HepG2 (cell line): ENCODE measurements at regions not wholly inside any gene's neighbourhood (a gene's known extent, or its start where the extent isn't known, plus 50 kb on each side); places are given as distances from the start of the nearest gene placed in this dataset.

ENCODE experiments used
- ATF7-NPFF ChIP-seq: sonication (generic); formaldehyde crosslinking; IDR thresholded peaks from 2 replicates; pipeline ENCODE4 v1.8.1; 2023; ENCODE audit warnings: mild to moderate bottlenecking, low read depth, missing genetic modification reagents, moderate library complexity
- ESRRA ChIP-seq: sonication (generic); formaldehyde crosslinking; IDR thresholded peaks from 2 replicates; pipeline ENCODE4 v1.5.1; 2020; ENCODE audit warnings: mild to moderate bottlenecking, low read depth, missing genetic modification reagents
- FOXA1 ChIP-seq, 2 experiments: fragments of 450-650 bp in 1 of 2; sonication (generic) in 1 of 2; formaldehyde crosslinking in 1 of 2; IDR thresholded peaks; 2 replicates each; pipeline versions ENCODE4 v1.4.0 to v1.6.1; 2016 to 2020; ENCODE audit warnings: missing genetic modification reagents in 1 of 2
- FOXJ3 ChIP-seq: sonication (generic); formaldehyde crosslinking; IDR thresholded peaks from 2 replicates; pipeline ENCODE4 v1.4.0; 2020; ENCODE audit warnings: missing genetic modification reagents, mild to moderate bottlenecking, borderline replicate concordance
- GRHL1 ChIP-seq: sonication (generic); formaldehyde crosslinking; conservative IDR thresholded peaks from 2 replicates; pipeline ENCODE4 v1.8.0; 2022; ENCODE audit warnings: missing genetic modification reagents
- ISL2 ChIP-seq: sonication (generic); formaldehyde crosslinking; IDR thresholded peaks from 2 replicates; pipeline ENCODE4 v1.5.0; 2020; ENCODE audit warnings: missing genetic modification reagents
- MED13 ChIP-seq: sonication (generic); formaldehyde crosslinking; IDR thresholded peaks from 2 replicates; pipeline ENCODE4 v1.5.0; 2020; ENCODE audit warnings: missing genetic modification reagents
- SIX4 ChIP-seq: sonication (generic); formaldehyde crosslinking; IDR thresholded peaks from 2 replicates; pipeline ENCODE4 v1.4.0; 2020; ENCODE audit warnings: missing genetic modification reagents
- SNRNP70 ChIP-seq: fragments of 200-400 bp; formaldehyde crosslinking; IDR thresholded peaks from 2 replicates; pipeline ENCODE4 v1.6.1; 2017; ENCODE audit warnings: mild to moderate bottlenecking, low read depth, low read length, moderate library complexity
- YY1 ChIP-seq: IDR thresholded peaks from 2 replicates; pipeline ENCODE4 v1.6.1; 2011; ENCODE audit warnings: low read length, low read depth, moderate library complexity, mild to moderate bottlenecking; ENCODE audit not compliant: insufficient read depth, insufficient replicate concordance
- ZMYM3 ChIP-seq: sonication (generic); formaldehyde crosslinking; IDR thresholded peaks from 2 replicates; pipeline ENCODE4 v1.5.1; 2020; ENCODE audit warnings: mild to moderate bottlenecking, missing genetic modification reagents
- ZNF234 ChIP-seq: sonication (generic); formaldehyde crosslinking; conservative IDR thresholded peaks from 2 replicates; pipeline ENCODE4 v1.5.1; 2020; ENCODE audit warnings: mild to moderate bottlenecking, missing genetic modification reagents
- ZNF251 ChIP-seq: sonication (generic); formaldehyde crosslinking; IDR thresholded peaks from 2 replicates; pipeline ENCODE4 v1.9.0; 2021; ENCODE audit warnings: mild to moderate bottlenecking, missing genetic modification reagents
- ZNF503 ChIP-seq: sonication (generic); formaldehyde crosslinking; IDR thresholded peaks from 2 replicates; pipeline ENCODE4 v1.4.0; 2020; ENCODE audit warnings: missing genetic modification reagents
- ZNF747 ChIP-seq: sonication (generic); formaldehyde crosslinking; IDR thresholded peaks from 2 replicates; pipeline ENCODE4 v1.8.1; 2023; ENCODE audit warnings: missing genetic modification reagents, mild to moderate bottlenecking, borderline replicate concordance
- TF ChIP-seq, protein P1 (sequence below): sonication (generic); formaldehyde crosslinking; IDR thresholded peaks from 2 replicates; pipeline ENCODE4 v1.4.0; 2020; ENCODE audit warnings: mild to moderate bottlenecking, missing genetic modification reagents
- TF ChIP-seq, protein P2 (sequence below): sonication (generic); formaldehyde crosslinking; IDR thresholded peaks from 2 replicates; pipeline ENCODE4 v1.5.0; 2020; ENCODE audit warnings: missing genetic modification reagents
- TF ChIP-seq, protein P3 (sequence below): sonication (generic); formaldehyde crosslinking; IDR thresholded peaks from 2 replicates; pipeline ENCODE4 v1.5.0; 2020; ENCODE audit warnings: mild to moderate bottlenecking, missing genetic modification reagents, moderate library complexity

GRCh38 chr5:96199713-96200183, 233.3 kb downstream of the PCSK1 start (continued):
- TF ChIP-seq GRHL1 (CRISPR knock-in tag) (no peak), ZMYM3 (CRISPR knock-in tag) (no peak), ZNF503 (CRISPR knock-in tag) (0 out of 2 replicates have a peak, but pooled peaks have one; percentile 26), YY1 (no peak), MED13 (CRISPR knock-in tag) (no peak), FOXA1 (IDR thresholded peaks at IDR 0.05) (no peak), FOXA1 (CRISPR knock-in tag; IDR thresholded peaks at IDR 0.05) (no peak), FOXJ3 (CRISPR knock-in tag) (peak; percentile 64; the same call in 1 of the 2 replicates), ZNF747 (CRISPR knock-in tag) (no peak), SNRNP70 (no peak), ZNF234 (CRISPR knock-in tag) (no peak), ZNF251 (CRISPR knock-in tag) (no peak), ESRRA (no peak), ISL2 (peak; percentile 46; the same call in 1 of the 2 replicates), ATF7-NPFF (CRISPR knock-in tag) (no peak), SIX4 (CRISPR knock-in tag) (no peak)
- TF ChIP-seq, protein P1, sequence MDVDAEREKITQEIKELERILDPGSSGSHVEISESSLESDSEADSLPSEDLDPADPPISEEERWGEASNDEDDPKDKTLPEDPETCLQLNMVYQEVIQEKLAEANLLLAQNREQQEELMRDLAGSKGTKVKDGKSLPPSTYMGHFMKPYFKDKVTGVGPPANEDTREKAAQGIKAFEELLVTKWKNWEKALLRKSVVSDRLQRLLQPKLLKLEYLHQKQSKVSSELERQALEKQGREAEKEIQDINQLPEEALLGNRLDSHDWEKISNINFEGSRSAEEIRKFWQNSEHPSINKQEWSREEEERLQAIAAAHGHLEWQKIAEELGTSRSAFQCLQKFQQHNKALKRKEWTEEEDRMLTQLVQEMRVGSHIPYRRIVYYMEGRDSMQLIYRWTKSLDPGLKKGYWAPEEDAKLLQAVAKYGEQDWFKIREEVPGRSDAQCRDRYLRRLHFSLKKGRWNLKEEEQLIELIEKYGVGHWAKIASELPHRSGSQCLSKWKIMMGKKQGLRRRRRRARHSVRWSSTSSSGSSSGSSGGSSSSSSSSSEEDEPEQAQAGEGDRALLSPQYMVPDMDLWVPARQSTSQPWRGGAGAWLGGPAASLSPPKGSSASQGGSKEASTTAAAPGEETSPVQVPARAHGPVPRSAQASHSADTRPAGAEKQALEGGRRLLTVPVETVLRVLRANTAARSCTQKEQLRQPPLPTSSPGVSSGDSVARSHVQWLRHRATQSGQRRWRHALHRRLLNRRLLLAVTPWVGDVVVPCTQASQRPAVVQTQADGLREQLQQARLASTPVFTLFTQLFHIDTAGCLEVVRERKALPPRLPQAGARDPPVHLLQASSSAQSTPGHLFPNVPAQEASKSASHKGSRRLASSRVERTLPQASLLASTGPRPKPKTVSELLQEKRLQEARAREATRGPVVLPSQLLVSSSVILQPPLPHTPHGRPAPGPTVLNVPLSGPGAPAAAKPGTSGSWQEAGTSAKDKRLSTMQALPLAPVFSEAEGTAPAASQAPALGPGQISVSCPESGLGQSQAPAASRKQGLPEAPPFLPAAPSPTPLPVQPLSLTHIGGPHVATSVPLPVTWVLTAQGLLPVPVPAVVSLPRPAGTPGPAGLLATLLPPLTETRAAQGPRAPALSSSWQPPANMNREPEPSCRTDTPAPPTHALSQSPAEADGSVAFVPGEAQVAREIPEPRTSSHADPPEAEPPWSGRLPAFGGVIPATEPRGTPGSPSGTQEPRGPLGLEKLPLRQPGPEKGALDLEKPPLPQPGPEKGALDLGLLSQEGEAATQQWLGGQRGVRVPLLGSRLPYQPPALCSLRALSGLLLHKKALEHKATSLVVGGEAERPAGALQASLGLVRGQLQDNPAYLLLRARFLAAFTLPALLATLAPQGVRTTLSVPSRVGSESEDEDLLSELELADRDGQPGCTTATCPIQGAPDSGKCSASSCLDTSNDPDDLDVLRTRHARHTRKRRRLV (CRISPR knock-in tag) = no peak
- TF ChIP-seq, protein P2, sequence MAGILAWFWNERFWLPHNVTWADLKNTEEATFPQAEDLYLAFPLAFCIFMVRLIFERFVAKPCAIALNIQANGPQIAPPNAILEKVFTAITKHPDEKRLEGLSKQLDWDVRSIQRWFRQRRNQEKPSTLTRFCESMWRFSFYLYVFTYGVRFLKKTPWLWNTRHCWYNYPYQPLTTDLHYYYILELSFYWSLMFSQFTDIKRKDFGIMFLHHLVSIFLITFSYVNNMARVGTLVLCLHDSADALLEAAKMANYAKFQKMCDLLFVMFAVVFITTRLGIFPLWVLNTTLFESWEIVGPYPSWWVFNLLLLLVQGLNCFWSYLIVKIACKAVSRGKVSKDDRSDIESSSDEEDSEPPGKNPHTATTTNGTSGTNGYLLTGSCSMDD = no peak
- TF ChIP-seq, protein P3, sequence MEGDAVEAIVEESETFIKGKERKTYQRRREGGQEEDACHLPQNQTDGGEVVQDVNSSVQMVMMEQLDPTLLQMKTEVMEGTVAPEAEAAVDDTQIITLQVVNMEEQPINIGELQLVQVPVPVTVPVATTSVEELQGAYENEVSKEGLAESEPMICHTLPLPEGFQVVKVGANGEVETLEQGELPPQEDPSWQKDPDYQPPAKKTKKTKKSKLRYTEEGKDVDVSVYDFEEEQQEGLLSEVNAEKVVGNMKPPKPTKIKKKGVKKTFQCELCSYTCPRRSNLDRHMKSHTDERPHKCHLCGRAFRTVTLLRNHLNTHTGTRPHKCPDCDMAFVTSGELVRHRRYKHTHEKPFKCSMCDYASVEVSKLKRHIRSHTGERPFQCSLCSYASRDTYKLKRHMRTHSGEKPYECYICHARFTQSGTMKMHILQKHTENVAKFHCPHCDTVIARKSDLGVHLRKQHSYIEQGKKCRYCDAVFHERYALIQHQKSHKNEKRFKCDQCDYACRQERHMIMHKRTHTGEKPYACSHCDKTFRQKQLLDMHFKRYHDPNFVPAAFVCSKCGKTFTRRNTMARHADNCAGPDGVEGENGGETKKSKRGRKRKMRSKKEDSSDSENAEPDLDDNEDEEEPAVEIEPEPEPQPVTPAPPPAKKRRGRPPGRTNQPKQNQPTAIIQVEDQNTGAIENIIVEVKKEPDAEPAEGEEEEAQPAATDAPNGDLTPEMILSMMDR (CRISPR knock-in tag) = 0 out of 2 replicates have a peak, but pooled peaks have one; percentile 12
